Osteoblast (primary cell): ENCODE measurements at regions not wholly inside any gene's neighbourhood (a gene's known extent, or its start where the extent isn't known, plus 50 kb on each side); places are given as distances from the start of the nearest gene placed in this dataset.

Experiments used
- DNase-seq: peaks from one replicate; pipeline ENCODE4 v3.0.0; 2011; ENCODE audit warnings: low spot score, mixed read lengths; ENCODE audit not compliant: insufficient read length; ENCODE audit errors: missing footprints
- H2AFZ ChIP-seq: 2 replicates; pipeline ENCODE4 v1.6.0; 2011; ENCODE audit warnings: mild to moderate bottlenecking, low read length
- H3K27ac ChIP-seq: 2 replicates; pipeline ENCODE4 v1.5.1; 2011; ENCODE audit warnings: mild to moderate bottlenecking, low read depth, low read length, moderate library complexity
- H3K27me3 ChIP-seq: 2 replicates; pipeline ENCODE4 v1.6.0; 2012; ENCODE audit warnings: mild to moderate bottlenecking, control low read depth, inconsistent platforms, low read length, moderate library complexity; ENCODE audit not compliant: insufficient read depth
- H3K36me3 ChIP-seq: 2 replicates; pipeline ENCODE4 v1.5.1; 2011; ENCODE audit warnings: mild to moderate bottlenecking, low read length, control low read depth, moderate library complexity; ENCODE audit not compliant: insufficient read depth
- H3K4me1 ChIP-seq: 2 replicates; pipeline ENCODE4 v1.5.1; 2011; ENCODE audit warnings: mild to moderate bottlenecking, low read length, control low read depth, moderate library complexity; ENCODE audit not compliant: insufficient read depth
- H3K4me2 ChIP-seq: 2 replicates; pipeline ENCODE4 v1.6.0; 2011; ENCODE audit warnings: mild to moderate bottlenecking, low read length; ENCODE audit not compliant: insufficient read depth
- H3K4me3 ChIP-seq: fragments of 200-600 bp; sonication (generic); 3 replicates; pipeline ENCODE4 v1.5.1; 2012; ENCODE audit warnings: mild to moderate bottlenecking, low read length, inconsistent platforms; ENCODE audit not compliant: insufficient read depth
- H3K79me2 ChIP-seq: 2 replicates; pipeline ENCODE4 v1.6.0; 2012; ENCODE audit warnings: mild to moderate bottlenecking, low read length, control low read depth, inconsistent platforms; ENCODE audit not compliant: insufficient read depth
- H3K9me3 ChIP-seq: 2 replicates; pipeline ENCODE4 v1.5.1; 2011; ENCODE audit warnings: low read depth, low read length, control low read depth
- H4K20me1 ChIP-seq: 2 replicates; pipeline ENCODE4 v1.6.0; 2012; ENCODE audit warnings: mild to moderate bottlenecking, low read length, control low read depth; ENCODE audit not compliant: insufficient read depth
- TF ChIP-seq, protein P1 (sequence below): IDR thresholded peaks from 2 replicates; pipeline ENCODE4 v1.5.1; 2011; ENCODE audit warnings: mild to moderate bottlenecking, low read depth, low read length, moderate library complexity; ENCODE audit errors: extremely low read depth

DNA sequence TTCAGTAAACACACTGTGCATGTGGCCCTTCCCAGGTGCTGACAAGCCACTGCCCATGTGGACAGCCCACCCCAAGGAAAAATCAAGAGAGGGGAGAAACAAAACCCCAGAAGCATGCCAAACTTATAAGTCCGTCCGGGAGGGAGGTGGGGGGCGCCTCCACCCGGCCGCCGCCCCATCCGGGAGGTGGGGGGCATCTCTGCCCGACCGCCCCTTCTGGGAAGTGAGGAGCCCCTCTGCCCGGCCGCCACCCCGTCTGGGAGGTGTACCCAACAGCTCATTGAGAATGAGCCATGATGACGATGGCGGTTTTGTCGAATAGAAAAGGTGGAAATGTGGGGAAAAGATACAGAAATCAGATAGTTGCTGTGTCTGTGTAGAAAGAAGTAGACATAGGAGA lies 53.8 kb upstream of the C2CD4B start:
- Histone ChIP-seq H3K4me3 (no peak overlapping the region), H3K79me2 (no peaks in the 10 kb centered on the region), H3K9me3 (peaks cover 7% of the 10 kb centered on the region), H3K27me3 (peaks cover 9% of the 10 kb centered on the region), H3K4me2 (no peak overlapping the region), H3K4me1 (no peaks in the 10 kb centered on the region), H3K27ac (no peak overlapping the region), H4K20me1 (no peaks in the 10 kb centered on the region), H2AFZ (no peak overlapping the region), H3K36me3 (no peaks in the 10 kb centered on the region)
- TF ChIP-seq, protein P1, sequence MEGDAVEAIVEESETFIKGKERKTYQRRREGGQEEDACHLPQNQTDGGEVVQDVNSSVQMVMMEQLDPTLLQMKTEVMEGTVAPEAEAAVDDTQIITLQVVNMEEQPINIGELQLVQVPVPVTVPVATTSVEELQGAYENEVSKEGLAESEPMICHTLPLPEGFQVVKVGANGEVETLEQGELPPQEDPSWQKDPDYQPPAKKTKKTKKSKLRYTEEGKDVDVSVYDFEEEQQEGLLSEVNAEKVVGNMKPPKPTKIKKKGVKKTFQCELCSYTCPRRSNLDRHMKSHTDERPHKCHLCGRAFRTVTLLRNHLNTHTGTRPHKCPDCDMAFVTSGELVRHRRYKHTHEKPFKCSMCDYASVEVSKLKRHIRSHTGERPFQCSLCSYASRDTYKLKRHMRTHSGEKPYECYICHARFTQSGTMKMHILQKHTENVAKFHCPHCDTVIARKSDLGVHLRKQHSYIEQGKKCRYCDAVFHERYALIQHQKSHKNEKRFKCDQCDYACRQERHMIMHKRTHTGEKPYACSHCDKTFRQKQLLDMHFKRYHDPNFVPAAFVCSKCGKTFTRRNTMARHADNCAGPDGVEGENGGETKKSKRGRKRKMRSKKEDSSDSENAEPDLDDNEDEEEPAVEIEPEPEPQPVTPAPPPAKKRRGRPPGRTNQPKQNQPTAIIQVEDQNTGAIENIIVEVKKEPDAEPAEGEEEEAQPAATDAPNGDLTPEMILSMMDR = no peak
- no peak for DNase-seq

DNA sequence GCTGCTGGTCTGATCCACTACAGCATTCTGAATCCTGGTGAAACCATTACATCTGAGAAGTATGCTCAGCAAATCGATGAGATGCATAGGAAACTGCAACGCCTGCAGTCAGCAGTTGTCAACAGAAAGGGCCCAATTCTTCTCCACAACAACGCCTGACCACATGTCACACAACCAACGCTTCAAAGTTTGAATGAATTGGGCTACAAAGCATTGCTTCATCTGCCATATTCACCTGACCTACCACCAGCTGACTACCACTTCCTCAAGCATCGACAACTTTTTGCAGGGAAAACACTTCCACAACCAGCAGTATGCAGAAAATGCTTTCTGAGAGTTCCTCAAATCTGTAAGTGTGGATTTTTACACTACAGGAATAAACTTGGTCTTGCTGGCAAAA lies 54.7 kb upstream of the C2CD4B start:
- TF ChIP-seq, protein P1 = no peak
- no peaks in the 10 kb centered on the region for H3K79me2 ChIP-seq
- no peaks in the 10 kb centered on the region for H4K20me1 ChIP-seq
- peaks cover 9% of the 10 kb centered on the region for H3K27me3 ChIP-seq
- H3K4me2 ChIP-seq = no peak overlapping the region
- no peaks in the 10 kb centered on the region for H3K36me3 ChIP-seq
- no peak overlapping the region for H2AFZ ChIP-seq
- DNase-seq = no peak
- H3K4me1 ChIP-seq = no peaks in the 10 kb centered on the region
- H3K9me3 ChIP-seq = peaks cover 7% of the 10 kb centered on the region
- H3K4me3 ChIP-seq = no peak overlapping the region
- no peak overlapping the region for H3K27ac ChIP-seq

DNA sequence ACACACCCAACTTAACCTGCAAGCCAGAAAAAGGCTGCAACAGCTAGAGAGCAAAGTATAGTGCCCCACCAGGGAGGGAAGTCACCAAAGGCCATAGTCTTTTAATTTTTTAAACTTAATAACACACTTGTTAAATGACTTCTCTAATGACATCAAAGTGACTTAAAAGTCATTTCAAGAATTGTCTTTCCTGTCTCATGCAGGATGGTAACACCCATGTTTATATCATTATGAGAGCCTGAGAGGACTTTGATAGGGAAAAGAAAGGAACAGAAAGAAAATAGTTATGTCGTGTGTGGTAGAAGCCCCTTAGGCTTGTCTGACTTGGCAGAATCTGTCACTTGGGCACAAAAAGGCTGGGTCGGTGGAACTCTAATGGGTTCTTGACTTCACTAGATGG lies 57.9 kb upstream of the C2CD4B start:
- Histone ChIP-seq H3K4me3 (no peak overlapping the region), H3K27ac (no peak overlapping the region), H4K20me1 (no peaks in the 10 kb centered on the region), H2AFZ (no peak overlapping the region), H3K4me2 (no peak overlapping the region), H3K79me2 (no peaks in the 10 kb centered on the region), H3K27me3 (peaks cover 13% of the 10 kb centered on the region), H3K4me1 (no peaks in the 10 kb centered on the region), H3K9me3 (no peaks in the 10 kb centered on the region), H3K36me3 (no peaks in the 10 kb centered on the region)
- DNase-seq = no peak
- TF ChIP-seq, protein P1 = no peak

DNA sequence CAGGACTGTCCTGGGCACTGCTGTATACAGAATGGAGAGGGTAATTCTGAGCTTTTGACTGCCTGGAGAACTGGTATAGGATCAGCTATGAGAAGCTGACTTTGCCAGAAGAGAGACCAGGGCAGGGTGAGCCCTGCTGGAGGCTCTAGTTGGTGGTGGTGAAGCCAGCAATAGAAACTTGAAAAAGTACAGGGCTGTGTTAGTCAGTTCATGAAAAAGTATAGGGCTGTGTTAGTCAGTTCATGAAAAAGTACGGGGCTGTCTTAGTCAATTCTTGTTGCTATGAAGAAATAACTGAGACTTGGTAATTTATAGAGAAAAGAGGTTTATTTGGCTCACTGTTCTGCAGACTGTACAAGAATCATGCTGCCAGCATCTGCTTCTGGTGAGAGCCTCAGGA lies 63.5 kb upstream of the C2CD4B start:
- no peak overlapping the region for H3K4me2 ChIP-seq
- H3K9me3 ChIP-seq = no peaks in the 10 kb centered on the region
- no peak for DNase-seq
- no peaks in the 10 kb centered on the region for H4K20me1 ChIP-seq
- H3K4me3 ChIP-seq = no peak overlapping the region
- TF ChIP-seq, protein P1 = no peak
- no peak overlapping the region for H3K27ac ChIP-seq
- H3K4me1 ChIP-seq = no peaks in the 10 kb centered on the region
- peaks cover 27% of the 10 kb centered on the region for H3K27me3 ChIP-seq
- H3K36me3 ChIP-seq = no peaks in the 10 kb centered on the region
- H2AFZ ChIP-seq = no peak overlapping the region
- no peaks in the 10 kb centered on the region for H3K79me2 ChIP-seq
